ENCODE measurements at regions not wholly inside any gene's neighbourhood (a gene's known extent, or its start where the extent isn't known, plus 50 kb on each side); places are given as distances from the start of the nearest gene placed in this dataset.

GRCh38 chr3:110900576-110900975, 171.0 kb upstream of the NECTIN3 start:
- no peak overlapping the region for H3K4me3 ChIP-seq (ENCODE audit: control insufficient read depth, low read depth, low read length)
- TF ChIP-seq, protein P1, sequence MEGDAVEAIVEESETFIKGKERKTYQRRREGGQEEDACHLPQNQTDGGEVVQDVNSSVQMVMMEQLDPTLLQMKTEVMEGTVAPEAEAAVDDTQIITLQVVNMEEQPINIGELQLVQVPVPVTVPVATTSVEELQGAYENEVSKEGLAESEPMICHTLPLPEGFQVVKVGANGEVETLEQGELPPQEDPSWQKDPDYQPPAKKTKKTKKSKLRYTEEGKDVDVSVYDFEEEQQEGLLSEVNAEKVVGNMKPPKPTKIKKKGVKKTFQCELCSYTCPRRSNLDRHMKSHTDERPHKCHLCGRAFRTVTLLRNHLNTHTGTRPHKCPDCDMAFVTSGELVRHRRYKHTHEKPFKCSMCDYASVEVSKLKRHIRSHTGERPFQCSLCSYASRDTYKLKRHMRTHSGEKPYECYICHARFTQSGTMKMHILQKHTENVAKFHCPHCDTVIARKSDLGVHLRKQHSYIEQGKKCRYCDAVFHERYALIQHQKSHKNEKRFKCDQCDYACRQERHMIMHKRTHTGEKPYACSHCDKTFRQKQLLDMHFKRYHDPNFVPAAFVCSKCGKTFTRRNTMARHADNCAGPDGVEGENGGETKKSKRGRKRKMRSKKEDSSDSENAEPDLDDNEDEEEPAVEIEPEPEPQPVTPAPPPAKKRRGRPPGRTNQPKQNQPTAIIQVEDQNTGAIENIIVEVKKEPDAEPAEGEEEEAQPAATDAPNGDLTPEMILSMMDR (IDR thresholded peaks at IDR 0.05; ENCODE audit: control insufficient read depth, insufficient read depth, low read depth, low read length, missing control alignments), result no peak
- DNase-seq (ENCODE audit: low read depth), result peak; percentile 94

- TF ChIP-seq, protein P1 (IDR thresholded peaks at IDR 0.05; ENCODE audit: control insufficient read depth, insufficient read depth, low read depth, low read length, missing control alignments), result no peak
- no peak for DNase-seq (ENCODE audit: low read depth)
- no peak overlapping the region for H3K4me3 ChIP-seq (ENCODE audit: control insufficient read depth, low read depth, low read length)
Measured at GRCh38 chr3:110901536-110901935, 170.1 kb upstream of the NECTIN3 start.

DNA sequence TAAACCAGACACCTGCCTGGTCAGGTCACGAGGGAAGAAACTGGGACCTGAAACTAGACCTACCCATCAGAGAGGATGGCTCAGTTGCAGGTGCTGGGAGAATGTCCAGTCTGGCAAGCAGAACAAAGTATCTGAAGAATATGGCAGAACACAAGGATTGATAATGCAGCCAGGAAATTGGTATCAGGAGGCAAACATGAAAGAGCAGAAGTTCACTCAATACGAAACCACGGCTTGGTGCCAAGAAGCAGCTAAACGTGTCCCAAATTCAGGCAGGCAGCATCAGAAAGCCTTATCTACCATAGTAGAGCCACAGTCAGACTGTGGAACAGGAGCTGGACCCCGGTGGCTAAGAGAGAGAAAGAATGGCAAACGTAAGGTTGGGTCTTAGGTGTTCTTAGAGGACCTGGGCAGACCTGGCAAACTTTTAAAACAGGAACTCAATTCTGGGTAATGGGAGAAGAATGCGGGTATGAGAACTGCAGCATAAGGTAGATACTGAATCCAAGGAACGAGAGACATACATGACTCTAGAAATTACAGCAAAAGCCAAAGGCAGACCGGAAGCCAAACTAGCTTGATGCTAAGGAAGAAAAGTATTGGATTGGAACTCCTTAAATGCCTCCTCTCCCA, 169.0 kb upstream of the NECTIN3 start:
- TF ChIP-seq, protein P1 (IDR thresholded peaks at IDR 0.05; ENCODE audit: control insufficient read depth, insufficient read depth, low read depth, low read length, missing control alignments), result no peak
- no peak overlapping the region for H3K4me3 ChIP-seq (ENCODE audit: control insufficient read depth, low read depth, low read length)
- DNase-seq (ENCODE audit: low read depth), result no peak

GRCh38 chr3:110903771-110904519, 167.7 kb upstream of the NECTIN3 start:
- TF ChIP-seq, protein P1 (IDR thresholded peaks at IDR 0.05; ENCODE audit: control insufficient read depth, insufficient read depth, low read depth, low read length, missing control alignments), result no peak
- no peak overlapping the region for H3K4me3 ChIP-seq (ENCODE audit: control insufficient read depth, low read depth, low read length)
- no peak for DNase-seq (ENCODE audit: low read depth)

DNA sequence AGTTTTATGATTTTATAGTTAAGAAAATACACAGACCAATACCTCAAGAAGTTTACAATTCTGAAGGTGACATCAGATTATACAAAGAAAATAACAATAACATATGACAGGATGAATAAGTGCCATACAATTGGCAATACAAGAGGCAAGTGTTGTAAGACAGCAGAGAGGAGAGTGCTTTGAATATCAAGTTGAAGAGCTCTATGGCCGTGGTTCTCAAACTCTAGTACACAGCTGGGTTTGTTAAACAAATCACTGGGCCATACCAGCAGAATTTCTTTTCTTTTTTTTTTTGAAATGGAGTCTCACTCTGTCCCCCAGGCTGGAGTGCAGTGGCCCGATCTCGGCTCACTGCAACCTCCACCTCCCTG, 167.1 kb upstream of the NECTIN3 start:
- no peak for DNase-seq (ENCODE audit: low read depth)
- TF ChIP-seq, protein P1 (IDR thresholded peaks at IDR 0.05; ENCODE audit: control insufficient read depth, insufficient read depth, low read depth, low read length, missing control alignments), result no peak
- no peak overlapping the region for H3K4me3 ChIP-seq (ENCODE audit: control insufficient read depth, low read depth, low read length)

- TF ChIP-seq, protein P1 (IDR thresholded peaks at IDR 0.05; ENCODE audit: control insufficient read depth, insufficient read depth, low read depth, low read length, missing control alignments), result no peak
- H3K4me3 ChIP-seq (ENCODE audit: control insufficient read depth, low read depth, low read length), result no peak overlapping the region
- no peak for DNase-seq (ENCODE audit: low read depth)
Measured at GRCh38 chr3:110905121-110905520, 166.5 kb upstream of the NECTIN3 start.
